Progenitor cell of endocrine pancreas (in vitro differentiated cells): ENCODE measurements at regions not wholly inside any gene's neighbourhood (a gene's known extent, or its start where the extent isn't known, plus 50 kb on each side); places are given as distances from the start of the nearest gene placed in this dataset.
"Not testable (repeated sequence)": the region's sequence is repeated elsewhere in the genome, so short reads cannot be mapped to it uniquely, and the experiment has no call there.

ENCODE experiments used
- DNase-seq: peaks from one replicate; pipeline ENCODE4 v3.0.0; 2021; ENCODE audit warnings: low spot score; ENCODE audit not compliant: unreplicated experiment
- H3K27ac Mint-ChIP-seq: 2 replicates; pipeline ENCODE4 v1.8.0; 2021; ENCODE audit warnings: mild to moderate bottlenecking, moderate library complexity, mixed read lengths
- H3K27me3 Mint-ChIP-seq: 2 replicates; pipeline ENCODE4 v1.8.0; 2021; ENCODE audit warnings: mixed read lengths
- H3K36me3 Mint-ChIP-seq: 2 replicates; pipeline ENCODE4 v1.8.0; 2022; ENCODE audit warnings: mixed read lengths; ENCODE audit not compliant: insufficient read depth
- H3K4me1 Mint-ChIP-seq: 2 replicates; pipeline ENCODE4 v1.8.0; 2021; ENCODE audit warnings: low read depth, mixed read lengths
- H3K4me3 Mint-ChIP-seq: 2 replicates; pipeline ENCODE4 v1.8.0; 2021; ENCODE audit warnings: low read depth, mild to moderate bottlenecking, moderate library complexity, mixed read lengths
- H3K9me3 Mint-ChIP-seq: 2 replicates; pipeline ENCODE4 v1.8.0; 2021; ENCODE audit warnings: low read depth, mixed read lengths
- CTCF ChIP-seq: fragments of 200-600 bp; sonication (generic); IDR thresholded peaks from one replicate; pipeline ENCODE4 v1.5.0; 2021; ENCODE audit warnings: antibody characterized with exemption, mild to moderate bottlenecking; ENCODE audit not compliant: unreplicated experiment

DNA sequence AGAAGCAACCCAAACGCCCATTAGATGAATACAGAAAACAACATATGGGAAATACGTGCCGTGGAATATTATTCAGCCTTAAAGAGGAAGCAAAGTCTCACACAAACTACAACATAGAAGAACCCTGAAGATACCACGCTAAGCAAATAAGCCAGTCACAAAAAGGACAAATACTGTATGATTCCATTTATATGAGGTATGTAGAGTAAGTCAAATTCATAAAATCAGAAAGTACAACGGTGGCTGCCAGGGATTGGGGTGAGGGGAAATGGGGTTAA is 54.2 kb downstream of the SIPA1L2 start:
- H3K4me1 Mint-ChIP-seq, result peaks cover 56% of the 10 kb centered on the region

DNA sequence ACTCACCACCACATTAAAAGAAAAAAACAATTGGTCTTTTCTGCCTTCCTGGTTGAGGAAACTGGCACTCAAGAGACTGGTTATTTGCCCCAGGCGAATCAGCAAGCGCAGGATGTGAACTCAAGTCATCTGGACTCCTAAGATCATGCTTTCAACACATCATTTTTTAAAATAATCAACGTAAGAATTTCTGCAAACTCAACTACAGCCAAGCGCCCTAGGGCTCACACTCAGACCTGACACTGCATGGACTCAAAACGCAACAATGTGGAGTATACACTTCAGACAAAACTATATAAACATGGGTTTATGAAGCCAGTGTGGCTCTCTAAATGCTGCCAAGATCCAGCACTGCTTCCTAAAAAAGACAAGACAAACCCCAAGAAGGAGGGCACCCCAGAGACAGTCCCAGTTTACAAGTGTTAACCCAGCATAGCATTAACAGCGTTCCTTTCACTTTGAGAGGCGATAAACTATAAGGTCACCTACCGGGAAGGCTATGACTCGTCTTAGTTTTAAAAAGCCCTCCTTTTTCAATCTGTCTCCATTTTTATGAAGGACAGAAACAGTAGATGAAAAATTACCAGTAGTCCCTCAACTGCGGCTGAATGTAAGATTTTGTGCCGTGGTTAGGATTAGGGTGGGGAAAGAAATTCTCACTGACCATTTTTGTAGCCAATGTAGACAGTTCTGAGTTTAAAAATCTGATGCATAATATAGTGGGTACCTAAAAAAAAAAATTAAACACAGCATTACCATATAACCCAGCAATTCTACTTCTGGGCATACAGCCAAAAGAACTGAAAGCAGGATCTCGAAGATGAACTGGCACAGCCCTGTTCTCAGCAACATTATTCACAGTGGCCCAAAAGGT is 54.8 kb downstream of the SIPA1L2 start:
- H3K27me3 Mint-ChIP-seq, result no peaks in the 10 kb centered on the region
- H3K4me1 Mint-ChIP-seq, result peaks cover 59% of the 10 kb centered on the region
- H3K27ac Mint-ChIP-seq, result peak overlapping the region; percentile 15
- no peak overlapping the region for H3K4me3 Mint-ChIP-seq
- H3K36me3 Mint-ChIP-seq, result peaks cover 6% of the 10 kb centered on the region
- no peak for DNase-seq
- no peaks in the 10 kb centered on the region for H3K9me3 Mint-ChIP-seq
- no peak for TF ChIP-seq CTCF

More for the DNA sequence above, 54.2 kb downstream of the SIPA1L2 start:
- DNase-seq, result no peak
- no peak for TF ChIP-seq CTCF
- no peak overlapping the region for H3K27ac Mint-ChIP-seq
- peaks cover 6% of the 10 kb centered on the region for H3K36me3 Mint-ChIP-seq
- no peak overlapping the region for H3K4me3 Mint-ChIP-seq
- H3K9me3 Mint-ChIP-seq, result no peaks in the 10 kb centered on the region
- no peaks in the 10 kb centered on the region for H3K27me3 Mint-ChIP-seq

GRCh38 chr1:232574077-232574476 is 55.9 kb downstream of the SIPA1L2 start:
- no peak for TF ChIP-seq CTCF
- Mint-ChIP-seq H3K9me3 (no peaks in the 10 kb centered on the region), H3K4me3 (no peak overlapping the region), H3K4me1 (peaks cover 56% of the 10 kb centered on the region), H3K27me3 (no peaks in the 10 kb centered on the region), H3K27ac (no peak overlapping the region), H3K36me3 (peaks cover 6% of the 10 kb centered on the region)
- no peak for DNase-seq

- TF ChIP-seq CTCF, result no peak
- peaks cover 5% of the 10 kb centered on the region for H3K36me3 Mint-ChIP-seq
Observed at GRCh38 chr1:232571523-232571922, 58.4 kb downstream of the SIPA1L2 start.

GRCh38 chr1:232570007-232570406 is 59.9 kb downstream of the SIPA1L2 start:
- Mint-ChIP-seq H3K36me3 (no peaks in the 10 kb centered on the region), H3K4me3 (no peak overlapping the region), H3K4me1 (peaks cover 62% of the 10 kb centered on the region), H3K27ac (no peak overlapping the region), H3K9me3 (no peaks in the 10 kb centered on the region), H3K27me3 (no peaks in the 10 kb centered on the region)
- no peak for TF ChIP-seq CTCF
- DNase-seq, result no peak

More at GRCh38 chr1:232571523-232571922, 58.4 kb downstream of the SIPA1L2 start:
- Mint-ChIP-seq H3K9me3 (no peaks in the 10 kb centered on the region), H3K27ac (peak overlapping the region; percentile 22), H3K4me3 (no peak overlapping the region), H3K4me1 (peaks cover 54% of the 10 kb centered on the region), H3K27me3 (no peaks in the 10 kb centered on the region)
- no peak for DNase-seq

DNA sequence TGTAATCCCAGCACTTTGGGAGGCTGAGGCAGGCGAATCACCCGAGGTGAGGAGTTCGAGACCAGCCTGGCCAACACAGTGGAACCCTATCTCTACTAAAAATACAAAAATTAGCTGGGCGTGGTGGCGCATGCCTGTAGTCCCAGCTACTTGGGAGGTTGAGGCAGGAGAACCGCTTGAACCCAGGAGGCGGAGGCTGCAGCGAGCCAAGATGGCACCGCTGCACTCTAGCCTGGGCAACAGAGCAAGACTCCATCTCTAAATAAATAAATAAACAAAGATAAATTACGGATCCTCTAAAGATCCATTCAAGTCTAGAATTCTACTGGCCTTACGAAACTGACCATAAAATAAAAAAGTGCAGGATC is 60.4 kb downstream of the SIPA1L2 start:
- not testable (repeated sequence) for H3K27ac Mint-ChIP-seq, H3K9me3 Mint-ChIP-seq
- H3K4me1 Mint-ChIP-seq, result peaks cover 61% of the 10 kb centered on the region

More for the DNA sequence above, 60.4 kb downstream of the SIPA1L2 start:
- not testable (repeated sequence) for H3K27me3 Mint-ChIP-seq, DNase-seq, H3K4me3 Mint-ChIP-seq, H3K36me3 Mint-ChIP-seq
